Spleen (tissue), 11 donors: ENCODE measurements at regions not wholly inside any gene's neighbourhood (a gene's known extent, or its start where the extent isn't known, plus 50 kb on each side); places are given as distances from the start of the nearest gene placed in this dataset.
"Not testable (repeated sequence)": the region's sequence is repeated elsewhere in the genome, so short reads cannot be mapped to it uniquely, and the experiment has no call there.

Source experiments
- DNase-seq: peaks from one replicate; pipeline ENCODE4 v3.0.0-alpha.2; 2020
- H3K27ac ChIP-seq, 8 donors: fragments of 200-600 bp; sonication (generic) in 7 of 8; 1 replicate in 4 of 8; 2 replicates in 4 of 8; pipeline versions ENCODE4 v1.5.0 to v1.8.0; 2016 to 2021; ENCODE audit warnings: inconsistent platforms in 4 of 8, mild to moderate bottlenecking in 4 of 8, moderate library complexity in 1 of 8
- H3K27me3 ChIP-seq, 7 donors: fragments of 200-600 bp; sonication (generic) in 6 of 7; replicated peaks in 1 of 7; 1 replicate in 4 of 7; 2 replicates in 3 of 7; pipeline versions ENCODE4 v1.5.0 to v1.8.0; 2016 to 2021; ENCODE audit warnings: inconsistent platforms in 3 of 7, mild to moderate bottlenecking in 1 of 7
- H3K36me3 ChIP-seq, 6 donors: fragments of 200-600 bp; sonication (generic) in 5 of 6; 1 replicate in 4 of 6; 2 replicates in 2 of 6; pipeline versions ENCODE4 v1.5.0 to v1.8.0; 2016 to 2021; ENCODE audit warnings: inconsistent platforms in 2 of 6
- H3K4me1 ChIP-seq, 6 donors: fragments of 200-600 bp; sonication (generic) in 5 of 6; 1 replicate in 3 of 6; 2 replicates in 3 of 6; pipeline versions ENCODE4 v1.5.0 to v1.8.0; 2016 to 2021; ENCODE audit warnings: inconsistent platforms in 3 of 6
- H3K4me3 ChIP-seq, 8 donors: fragments of 200-600 bp; sonication (generic) in 7 of 8; 1 replicate in 4 of 8; 2 replicates in 4 of 8; pipeline versions ENCODE4 v1.5.0 to v1.8.0; 2016 to 2021; ENCODE audit warnings: inconsistent platforms in 4 of 8, mild to moderate bottlenecking in 4 of 8, moderate library complexity in 2 of 8
- H3K9me3 ChIP-seq, 8 donors: fragments of 200-600 bp; sonication (generic) in 7 of 8; 1 replicate in 4 of 8; 2 replicates in 4 of 8; pipeline versions ENCODE4 v1.5.0 to v1.8.0; 2016 to 2021; ENCODE audit warnings: inconsistent platforms in 4 of 8
- CTCF ChIP-seq, 11 experiments: fragments of 200-600 bp in 7 of 11; fragments of 450-650 bp in 4 of 11; sonication (generic) in 4 of 11; IDR thresholded peaks in 8 of 11; conservative IDR thresholded peaks in 3 of 11; 1 replicate in 7 of 11; 2 replicates in 4 of 11; pipeline versions ENCODE4 v1.4.0 to v1.8.0; 2016 to 2021; ENCODE audit warnings: antibody characterized with exemption in 11 of 11, inconsistent platforms in 4 of 11, mild to moderate bottlenecking in 1 of 11
- POLR2A ChIP-seq, 3 donors: fragments of 450-650 bp; IDR thresholded peaks; one replicate each; pipeline ENCODE4 v1.5.1; 2017; ENCODE audit warnings: antibody characterized with exemption in 3 of 3, mild to moderate bottlenecking in 1 of 3
- POLR2AphosphoS5 ChIP-seq, 3 donors: sonication (generic); formaldehyde crosslinking; IDR thresholded peaks; one replicate each; pipeline ENCODE4 v1.5.1; 2017; ENCODE audit warnings: antibody characterized with exemption in 3 of 3
- WGBS, 5 donors: extraction: QIAGEN DNeasy Blood & Tissue Kit in 3 of 5; methylation state at CpG; one replicate each; pipeline versions ENCODE4 v1.1.5 to v1.1.7; 2013 to 2018; 5-methylcytosine and 5-hydroxymethylcytosine counted together
- intact Hi-C: fragments of 100-400 bp; cut with DNase I; formaldehyde crosslinking; loops from one replicate; pipeline ENCODE4 v1.15.0; 2023; ENCODE audit warnings: low total_unique reads
- donor health status: healthy with polysubstance abuse.
- donor health status: DM: no; HTN: no; CAD: no; lungs with moderate emphysema.
- donor health status: DM: no; HTN: no; CAD: no.
- donor health status: Bipolar disorder and iron deficiency.
- donor health status: healthy.
- donor health status: DM: no; HTN: no; CAD: no.
- donor health status: DM: yes; HTN: yes; CAD: no.

- TF ChIP-seq POLR2A (IDR thresholded peaks at IDR 0.05) (no peak), POLR2AphosphoS5 (IDR thresholded peaks at IDR 0.05) (no peak), CTCF (IDR thresholded peaks at IDR 0.05 in 8 of 11, conservative IDR thresholded peaks at IDR 0.05 in 3 of 11) (no peak)
- intact Hi-C loops, result no loop called here
- no peak overlapping the region for H3K4me3 ChIP-seq
- H3K27ac ChIP-seq, result no peak overlapping the region
- 87 to 92% (median 90%) methylated on average over 12 to 14 of the region's 14 CpGs for WGBS, 5 donors
- DNase-seq, result peak; percentile 54
- no peaks in the 10 kb centered on the region for H3K9me3 ChIP-seq
- H3K4me1 ChIP-seq, result no peaks in the 10 kb centered on the region
- no peaks in the 10 kb centered on the region for H3K36me3 ChIP-seq
- no peaks in the 10 kb centered on the region for H3K27me3 ChIP-seq
Measured at GRCh38 chr11:49405743-49406142, 197.3 kb upstream of the FOLH1 start.

GRCh38 chr11:49395789-49396188 is 187.4 kb upstream of the FOLH1 start:
- H3K4me3 ChIP-seq, H3K4me1 ChIP-seq, H3K9me3 ChIP-seq, H3K36me3 ChIP-seq, H3K27ac ChIP-seq, DNase-seq, intact Hi-C loops, H3K27me3 ChIP-seq: not testable (repeated sequence)

GRCh38 chr11:49390362-49390761 is 182.0 kb upstream of the FOLH1 start:
- H3K36me3 ChIP-seq, intact Hi-C loops, H3K27ac ChIP-seq, H3K4me1 ChIP-seq, H3K27me3 ChIP-seq, H3K9me3 ChIP-seq, H3K4me3 ChIP-seq, DNase-seq: not testable (repeated sequence)
- WGBS, 5 donors, result 76 to 92% (median 87%) methylated on average over 5 of the region's 5 CpGs

- H3K4me1 ChIP-seq, H3K9me3 ChIP-seq, H3K36me3 ChIP-seq, intact Hi-C loops, H3K27me3 ChIP-seq, H3K27ac ChIP-seq, H3K4me3 ChIP-seq, DNase-seq: not testable (repeated sequence)
- 60 to 87% (median 75%) methylated on average over 3 of the region's 3 CpGs for WGBS, 5 donors
Measured at GRCh38 chr11:49389149-49389548, 180.7 kb upstream of the FOLH1 start.

- H3K27me3 ChIP-seq, intact Hi-C loops, H3K27ac ChIP-seq, H3K36me3 ChIP-seq, DNase-seq, H3K4me3 ChIP-seq, H3K4me1 ChIP-seq, H3K9me3 ChIP-seq: not testable (repeated sequence)
- 86 to 95% (median 89%) methylated on average over 1 of the region's 1 CpG for WGBS, 5 donors
Measured at GRCh38 chr11:49384371-49384770, 176.0 kb upstream of the FOLH1 start.

- TF ChIP-seq CTCF (IDR thresholded peaks at IDR 0.05 in 8 of 11, conservative IDR thresholded peaks at IDR 0.05 in 3 of 11) (no peak), POLR2AphosphoS5 (IDR thresholded peaks at IDR 0.05) (no peak), POLR2A (IDR thresholded peaks at IDR 0.05) (no peak)
- H3K27me3 ChIP-seq, result no peaks in the 10 kb centered on the region
Measured at GRCh38 chr11:49377978-49378377, 169.6 kb upstream of the FOLH1 start.

GRCh38 chr11:49373866-49374265 is 165.5 kb upstream of the FOLH1 start:
- intact Hi-C loops, result not testable (repeated sequence)
- WGBS, 5 donors, result 75 to 85% (median 77%) methylated on average over 5 of the region's 5 CpGs

More at GRCh38 chr11:49377978-49378377, 169.6 kb upstream of the FOLH1 start:
- WGBS, 5 donors, result 80 to 88% (median 83%) methylated on average over 7 of the region's 7 CpGs
- Histone ChIP-seq H3K4me1 (no peaks in the 10 kb centered on the region), H3K9me3 (no peaks in the 10 kb centered on the region), H3K36me3 (no peaks in the 10 kb centered on the region), H3K27ac (no peak overlapping the region), H3K4me3 (no peak overlapping the region)
- DNase-seq, result no peak
- intact Hi-C loops, result no loop called here

GRCh38 chr11:49373385-49373784 is 165.0 kb upstream of the FOLH1 start:
- not testable (repeated sequence) for DNase-seq

More at GRCh38 chr11:49373866-49374265, 165.5 kb upstream of the FOLH1 start:
- not testable (repeated sequence) for H3K4me3 ChIP-seq, H3K36me3 ChIP-seq, DNase-seq, H3K27ac ChIP-seq, H3K27me3 ChIP-seq, H3K4me1 ChIP-seq, H3K9me3 ChIP-seq

More at GRCh38 chr11:49373385-49373784, 165.0 kb upstream of the FOLH1 start:
- H3K27me3 ChIP-seq, H3K4me1 ChIP-seq, intact Hi-C loops, H3K36me3 ChIP-seq, H3K4me3 ChIP-seq, H3K27ac ChIP-seq, H3K9me3 ChIP-seq: not testable (repeated sequence)
